Ectodermal cell (in vitro differentiated cells): ENCODE measurements at regions not wholly inside any gene's neighbourhood (a gene's known extent, or its start where the extent isn't known, plus 50 kb on each side); places are given as distances from the start of the nearest gene placed in this dataset.
"Not testable (repeated sequence)": the region's sequence is repeated elsewhere in the genome, so short reads cannot be mapped to it uniquely, and the experiment has no call there.

Experiments
- H3K27ac ChIP-seq: 2 replicates; pipeline ENCODE4 v1.7.0; 2013; ENCODE audit warnings: mild to moderate bottlenecking, low read depth, low read length; ENCODE audit not compliant: insufficient read depth, poor library complexity, severe bottlenecking
- H3K27me3 ChIP-seq: 2 replicates; pipeline ENCODE4 v1.7.0; 2013; ENCODE audit warnings: mild to moderate bottlenecking, low read length; ENCODE audit not compliant: insufficient read depth, control insufficient read depth, poor library complexity, severe bottlenecking
- H3K36me3 ChIP-seq: one replicate; pipeline ENCODE4 v1.7.0; 2013; ENCODE audit warnings: low read length; ENCODE audit not compliant: control insufficient read depth, insufficient read depth
- H3K4me1 ChIP-seq: one replicate; pipeline ENCODE4 v1.7.0; 2013; ENCODE audit warnings: low read length; ENCODE audit not compliant: control insufficient read depth, insufficient read depth
- H3K4me3 ChIP-seq: 2 replicates; pipeline ENCODE4 v1.7.0; 2013; ENCODE audit warnings: low read depth, low read length, control low read depth; ENCODE audit not compliant: insufficient read depth
- H3K9me3 ChIP-seq: 2 replicates; pipeline ENCODE4 v1.7.0; 2013; ENCODE audit warnings: mild to moderate bottlenecking, low read length, moderate library complexity; ENCODE audit not compliant: control insufficient read depth
- WGBS, 2 experiments: methylation state at CpG; one replicate each; pipeline ENCODE4 v1.1.7; 2013; ENCODE audit warnings: missing lambda C conversion rate in 2 of 2; 5-methylcytosine and 5-hydroxymethylcytosine counted together

- not testable (repeated sequence) for H3K27ac ChIP-seq, H3K36me3 ChIP-seq, H3K27me3 ChIP-seq, H3K9me3 ChIP-seq, H3K4me1 ChIP-seq, H3K4me3 ChIP-seq
- no CpG with 5 or more reads among the region's 6 CpGs for WGBS, 2 experiments
Observed at GRCh38 chr1:797649-798048, 111.2 kb upstream of the OR4F16 start.

- not testable (repeated sequence) for H3K27ac ChIP-seq, H3K4me3 ChIP-seq, H3K36me3 ChIP-seq, H3K27me3 ChIP-seq, H3K9me3 ChIP-seq, H3K4me1 ChIP-seq
- WGBS, 2 experiments: 90 to 100% methylated on average over 3 to 4 of the region's 7 CpGs
Observed at GRCh38 chr1:800397-800796, 113.9 kb upstream of the OR4F16 start.

GRCh38 chr1:804378-805115, 118.1 kb upstream of the OR4F16 start:
- H3K9me3 ChIP-seq, H3K4me3 ChIP-seq, H3K4me1 ChIP-seq, H3K27me3 ChIP-seq, H3K36me3 ChIP-seq, H3K27ac ChIP-seq: not testable (repeated sequence)
- WGBS, 2 experiments: 63 to 71% methylated on average over 1 to 3 of the region's 6 CpGs

GRCh38 chr1:805310-805709, 118.4 kb upstream of the SAMD11 start:
- not testable (repeated sequence) for H3K9me3 ChIP-seq, H3K36me3 ChIP-seq, H3K27ac ChIP-seq, H3K4me3 ChIP-seq, H3K4me1 ChIP-seq, H3K27me3 ChIP-seq
- 89% methylated on average over 4 of the region's 5 CpGs for WGBS, 2 experiments

- WGBS, 2 experiments: no CpG with 5 or more reads among the region's 3 CpGs
- not testable (repeated sequence) for H3K9me3 ChIP-seq, H3K4me3 ChIP-seq
Observed at GRCh38 chr1:807066-807465, 116.7 kb upstream of the SAMD11 start.

GRCh38 chr1:807699-808390, 115.9 kb upstream of the SAMD11 start:
- 82 to 90% methylated on average over 1 to 2 of the region's 4 CpGs for WGBS, 2 experiments
- H3K9me3 ChIP-seq, H3K36me3 ChIP-seq, H3K27ac ChIP-seq, H3K4me3 ChIP-seq, H3K4me1 ChIP-seq, H3K27me3 ChIP-seq: not testable (repeated sequence)

More at GRCh38 chr1:807066-807465, 116.7 kb upstream of the SAMD11 start:
- not testable (repeated sequence) for H3K27me3 ChIP-seq, H3K36me3 ChIP-seq, H3K27ac ChIP-seq, H3K4me1 ChIP-seq

GRCh38 chr1:810949-811348, 112.8 kb upstream of the SAMD11 start:
- H3K27ac ChIP-seq, H3K27me3 ChIP-seq, H3K4me3 ChIP-seq, H3K36me3 ChIP-seq, H3K9me3 ChIP-seq, H3K4me1 ChIP-seq: not testable (repeated sequence)
- 93 to 96% methylated on average over 2 of the region's 2 CpGs for WGBS, 2 experiments

- H3K4me3 ChIP-seq, H3K9me3 ChIP-seq, H3K36me3 ChIP-seq, H3K27ac ChIP-seq, H3K4me1 ChIP-seq, H3K27me3 ChIP-seq: not testable (repeated sequence)
- WGBS, 2 experiments: 95 to 96% methylated on average over 3 to 5 of the region's 5 CpGs
Observed at GRCh38 chr1:812535-813127, 111.1 kb upstream of the SAMD11 start.

GRCh38 chr1:814543-814942, 109.2 kb upstream of the SAMD11 start:
- not testable (repeated sequence) for H3K27me3 ChIP-seq, H3K27ac ChIP-seq, H3K36me3 ChIP-seq, H3K9me3 ChIP-seq, H3K4me1 ChIP-seq, H3K4me3 ChIP-seq
- WGBS, 2 experiments: 100% methylated on average over 2 of the region's 7 CpGs; no CpG with 5 or more reads in 1 of the 2 experiments

- not testable (repeated sequence) for H3K36me3 ChIP-seq
- 89 to 98% methylated on average over 1 to 2 of the region's 4 CpGs for WGBS, 2 experiments
Observed at GRCh38 chr1:815147-815922, 108.4 kb upstream of the SAMD11 start.

More at GRCh38 chr1:815147-815922, 108.4 kb upstream of the SAMD11 start:
- H3K27me3 ChIP-seq, H3K4me1 ChIP-seq, H3K4me3 ChIP-seq, H3K9me3 ChIP-seq, H3K27ac ChIP-seq: not testable (repeated sequence)
